Pancreas (tissue), 10 donors: ENCODE measurements at regions not wholly inside any gene's neighbourhood (a gene's known extent, or its start where the extent isn't known, plus 50 kb on each side); places are given as distances from the start of the nearest gene placed in this dataset.

ENCODE experiments used
- ATAC-seq, 4 donors: fragments of 200-7000 bp; cut with Tn5 transposase; one replicate each; pipeline versions ENCODE4 v1.8.0 to v1.9.1; 2020; ENCODE audit warnings: mild to moderate bottlenecking in 4 of 4, moderate library complexity in 4 of 4
- DNase-seq, 6 donors: peaks; one replicate each; pipeline ENCODE4 v3.0.0-alpha.2; 2020
- FAIRE-seq: peaks from 2 replicates; lab custom pipeline; 2012; peaks lifted over from hg19 to GRCh38; lab: Jason Lieb, UNC
- H3K27ac ChIP-seq, 4 donors: fragments of 200-600 bp; sonication (generic); 1 replicate in 3 of 4; 2 replicates in 1 of 4; pipeline versions ENCODE4 v1.5.0 to v1.8.0; 2020
- H3K27me3 ChIP-seq, 4 donors: fragments of 200-600 bp; one replicate each; pipeline ENCODE4 v1.8.0; 2021
- H3K36me3 ChIP-seq, 3 donors: fragments of 200-600 bp; sonication (generic) in 1 of 3; one replicate each; pipeline versions ENCODE4 v1.5.0 to v1.8.0; 2020 to 2021
- H3K4me1 ChIP-seq, 3 donors: fragments of 200-600 bp; one replicate each; pipeline ENCODE4 v1.8.0; 2021
- H3K4me3 ChIP-seq, 4 donors: fragments of 200-600 bp; sonication (generic) in 2 of 4; one replicate each; pipeline versions ENCODE4 v1.5.0 to v1.8.0; 2020 to 2021
- H3K9me3 ChIP-seq, 4 donors: fragments of 200-600 bp; one replicate each; pipeline ENCODE4 v1.8.0; 2021
- WGBS, 2 donors: extraction: QIAGEN DNeasy Blood & Tissue Kit; methylation state at CpG; one replicate each; pipeline ENCODE4 v1.1.7; 2013; 5-methylcytosine and 5-hydroxymethylcytosine counted together
- intact Hi-C, 3 donors: fragments of 100-400 bp; cut with DNase I; formaldehyde crosslinking; loops; one replicate each; pipeline versions ENCODE4 v1.11.1 to v1.14.2; 2022
- TF ChIP-seq, protein P1 (sequence below), 4 donors: fragments of 200-600 bp; sonication (generic) in 3 of 4; IDR thresholded peaks; one replicate each; pipeline versions ENCODE4 v1.5.0 to v1.8.0; 2021; ENCODE audit warnings: antibody characterized with exemption in 4 of 4
- donor health status: healthy with polysubstance abuse.
- donor health status: DM: no; HTN: no; CAD: no; lungs with moderate emphysema.
- donor health status: DM: no; HTN: no; CAD: no.
- donor health status: control.
- donor health status: control.
- donor health status: Bipolar disorder and iron deficiency.
- donor health status: DM: yes; HTN: yes; CAD: no.
- donor health status: DM: no; HTN: no; CAD: no.
- donor health status: DM: no; HTN: no; CAD: no.
- donor health status: DM: yes; HTN: yes; CAD: no.

GRCh38 chr3:102189541-102189940, 245.3 kb upstream of the ZPLD1 start:
- 76 to 83% methylated on average over 2 of the region's 2 CpGs for WGBS, 2 donors
- FAIRE-seq = no peak
- H3K27me3 ChIP-seq = no peaks in the 10 kb centered on the region
- H3K9me3 ChIP-seq = no peaks in the 10 kb centered on the region
- TF ChIP-seq, protein P1, sequence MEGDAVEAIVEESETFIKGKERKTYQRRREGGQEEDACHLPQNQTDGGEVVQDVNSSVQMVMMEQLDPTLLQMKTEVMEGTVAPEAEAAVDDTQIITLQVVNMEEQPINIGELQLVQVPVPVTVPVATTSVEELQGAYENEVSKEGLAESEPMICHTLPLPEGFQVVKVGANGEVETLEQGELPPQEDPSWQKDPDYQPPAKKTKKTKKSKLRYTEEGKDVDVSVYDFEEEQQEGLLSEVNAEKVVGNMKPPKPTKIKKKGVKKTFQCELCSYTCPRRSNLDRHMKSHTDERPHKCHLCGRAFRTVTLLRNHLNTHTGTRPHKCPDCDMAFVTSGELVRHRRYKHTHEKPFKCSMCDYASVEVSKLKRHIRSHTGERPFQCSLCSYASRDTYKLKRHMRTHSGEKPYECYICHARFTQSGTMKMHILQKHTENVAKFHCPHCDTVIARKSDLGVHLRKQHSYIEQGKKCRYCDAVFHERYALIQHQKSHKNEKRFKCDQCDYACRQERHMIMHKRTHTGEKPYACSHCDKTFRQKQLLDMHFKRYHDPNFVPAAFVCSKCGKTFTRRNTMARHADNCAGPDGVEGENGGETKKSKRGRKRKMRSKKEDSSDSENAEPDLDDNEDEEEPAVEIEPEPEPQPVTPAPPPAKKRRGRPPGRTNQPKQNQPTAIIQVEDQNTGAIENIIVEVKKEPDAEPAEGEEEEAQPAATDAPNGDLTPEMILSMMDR (IDR thresholded peaks at IDR 0.05) = no peak
- H3K36me3 ChIP-seq = no peaks in the 10 kb centered on the region
- no peak for DNase-seq
- H3K4me1 ChIP-seq = peaks cover 4 to 18% (median 15%) of the 10 kb centered on the region in 3 donors
- H3K27ac ChIP-seq = no peak overlapping the region
- ATAC-seq = no peak
- no peak overlapping the region for H3K4me3 ChIP-seq
- intact Hi-C loops = loop anchor here in 1 of 3 donors (10.0 kb wide), 1 partner anchor 335 kb away; no protein-coding TSS in a partner anchor

GRCh38 chr3:102189956-102190723, 244.7 kb upstream of the ZPLD1 start:
- H3K27me3 ChIP-seq = no peaks in the 10 kb centered on the region
- no peaks in the 10 kb centered on the region for H3K36me3 ChIP-seq
- H3K4me1 ChIP-seq = peaks cover 4 to 24% (median 15%) of the 10 kb centered on the region in 3 donors
- TF ChIP-seq, protein P1 (IDR thresholded peaks at IDR 0.05) = no peak
- intact Hi-C loops = loop anchor here in 1 of 3 donors (10.0 kb wide), 1 partner anchor 335 kb away; no protein-coding TSS in a partner anchor
- FAIRE-seq = no peak
- no peak for DNase-seq
- WGBS, 2 donors = 63 to 64% methylated on average over 7 of the region's 7 CpGs
- peak in 3 of 4 donors; percentile 28 to 57 (median 32) for ATAC-seq
- H3K4me3 ChIP-seq = no peak overlapping the region
- H3K27ac ChIP-seq = peak overlapping the region in 2 of 4 donors; percentile 3 to 20
- H3K9me3 ChIP-seq = no peaks in the 10 kb centered on the region

GRCh38 chr3:102192575-102192974, 242.2 kb upstream of the ZPLD1 start:
- H3K4me1 ChIP-seq = peaks cover 4 to 35% (median 23%) of the 10 kb centered on the region in 3 donors
- FAIRE-seq = no peak

GRCh38 chr3:102193255-102193654, 241.6 kb upstream of the ZPLD1 start:
- Histone ChIP-seq H3K9me3 (no peaks in the 10 kb centered on the region), H3K27me3 (no peaks in the 10 kb centered on the region), H3K36me3 (no peaks in the 10 kb centered on the region), H3K4me1 (peaks cover 4 to 35% (median 23%) of the 10 kb centered on the region in 3 donors), H3K4me3 (no peak overlapping the region), H3K27ac (no peak overlapping the region)
- DNase-seq (no peak), FAIRE-seq (no peak), ATAC-seq (no peak)
- WGBS, 2 donors = 94 to 100% methylated on average over 1 of the region's 1 CpG
- intact Hi-C loops = no loop called here
- TF ChIP-seq, protein P1 (IDR thresholded peaks at IDR 0.05) = no peak

More at GRCh38 chr3:102192575-102192974, 242.2 kb upstream of the ZPLD1 start:
- DNase-seq = no peak
- no peaks in the 10 kb centered on the region for H3K36me3 ChIP-seq
- H3K27me3 ChIP-seq = no peaks in the 10 kb centered on the region
- TF ChIP-seq, protein P1 (IDR thresholded peaks at IDR 0.05) = no peak
- ATAC-seq = no peak
- intact Hi-C loops = no loop called here
- H3K9me3 ChIP-seq = no peaks in the 10 kb centered on the region
- H3K27ac ChIP-seq = no peak overlapping the region
- H3K4me3 ChIP-seq = no peak overlapping the region
- 94 to 98% methylated on average over 2 of the region's 2 CpGs for WGBS, 2 donors

GRCh38 chr3:102194001-102194400, 240.8 kb upstream of the ZPLD1 start:
- ATAC-seq = no peak
- WGBS, 2 donors = 82 to 84% methylated on average over 5 of the region's 5 CpGs
- peaks cover 4 to 35% (median 23%) of the 10 kb centered on the region in 3 donors for H3K4me1 ChIP-seq
- no peaks in the 10 kb centered on the region for H3K27me3 ChIP-seq
- no peak for DNase-seq
- H3K36me3 ChIP-seq = no peaks in the 10 kb centered on the region
- TF ChIP-seq, protein P1 (IDR thresholded peaks at IDR 0.05) = no peak
- FAIRE-seq = no peak
- no peak overlapping the region for H3K4me3 ChIP-seq
- intact Hi-C loops = no loop called here
- H3K9me3 ChIP-seq = no peaks in the 10 kb centered on the region
- H3K27ac ChIP-seq = no peak overlapping the region
